IMR-90 (cell line): ENCODE measurements at regions not wholly inside any gene's neighbourhood (a gene's known extent, or its start where the extent isn't known, plus 50 kb on each side); places are given as distances from the start of the nearest gene placed in this dataset.

Experiments
- ATAC-seq: fragments of 200-7000 bp; cut with Tn5 transposase; 2 replicates; pipeline ENCODE4 v1.9.1; 2020; ENCODE audit warnings: low read depth, mild to moderate bottlenecking, moderate library complexity
- BruUV-seq: library from RNA; stranded (reverse); fragments of 400-500 nt; replicated peaks from 2 replicates; lab custom pipeline; 2021; lab: Mats Ljungman, UMichigan
- CTCF ChIA-PET: fragments of 300-600 bp; formaldehyde crosslinking; extraction: SDS; loops from one replicate; lab custom pipeline; 2021; ENCODE audit warnings: antibody characterized with exemption; lab: Yijun Ruan, JAX
- POLR2A ChIA-PET: fragments of 300-600 bp; sonication (Branson Sonifier 250); formaldehyde crosslinking; loops from one replicate; lab custom pipeline; 2022; ENCODE audit warnings: antibody characterized with exemption; ENCODE audit not compliant: unreplicated experiment; lab: Charles Lee
- DNase-seq: peaks from one replicate; pipeline ENCODE4 v3.0.0; 2013
- H2AFZ ChIP-seq: replicated peaks from 2 replicates; pipeline ENCODE3; 2013; ENCODE audit warnings: low read length, mild to moderate bottlenecking; ENCODE audit not compliant: poor library complexity
- H2AK5ac ChIP-seq: 2 replicates; pipeline ENCODE4 v1.6.1; 2013; ENCODE audit warnings: low read depth, low read length, inconsistent platforms
- H2AK9ac ChIP-seq: replicated peaks from 2 replicates; pipeline ENCODE3; 2013; ENCODE audit warnings: mild to moderate bottlenecking, low read depth, low read length, moderate library complexity; ENCODE audit not compliant: poor library complexity
- H2BK120ac ChIP-seq: 2 replicates; pipeline ENCODE4 v1.6.1; 2013; ENCODE audit warnings: low read depth, low read length, inconsistent platforms
- H2BK15ac ChIP-seq: 3 replicates; pipeline ENCODE4 v1.6.1; 2013; ENCODE audit warnings: low read depth, low read length, inconsistent platforms
- H2BK20ac ChIP-seq: 2 replicates; pipeline ENCODE4 v1.6.1; 2013; ENCODE audit warnings: low read depth, mild to moderate bottlenecking, inconsistent platforms, low read length, moderate library complexity
- H2BK5ac ChIP-seq: 2 replicates; pipeline ENCODE4 v1.6.1; 2013; ENCODE audit warnings: mild to moderate bottlenecking, low read depth, low read length, inconsistent platforms; ENCODE audit not compliant: poor library complexity, severe bottlenecking
- H3K14ac ChIP-seq: replicated peaks from 2 replicates; pipeline ENCODE4 v1.6.1; 2013; ENCODE audit warnings: low read depth, low read length, inconsistent platforms
- H3K18ac ChIP-seq: 2 replicates; pipeline ENCODE4 v1.6.1; 2013; ENCODE audit warnings: low read depth, low read length, control low read depth
- H3K23ac ChIP-seq: 2 replicates; pipeline ENCODE4 v1.6.1; 2013; ENCODE audit warnings: low read depth, low read length, inconsistent platforms
- H3K27ac ChIP-seq: 2 replicates; pipeline ENCODE4 v1.5.1; 2013; ENCODE audit warnings: mild to moderate bottlenecking, control low read depth, low read length; ENCODE audit not compliant: insufficient read depth
- H3K27me3 ChIP-seq: 2 replicates; pipeline ENCODE4 v1.6.1; 2013; ENCODE audit warnings: low read length; ENCODE audit not compliant: control insufficient read depth, insufficient read depth
- H3K36me3 ChIP-seq: 2 replicates; pipeline ENCODE4 v1.6.1; 2013; ENCODE audit warnings: low read length, mixed read lengths; ENCODE audit not compliant: control insufficient read depth, insufficient read depth
- H3K4ac ChIP-seq: 2 replicates; pipeline ENCODE4 v1.6.1; 2013; ENCODE audit warnings: low read depth, low read length, inconsistent platforms
- H3K4me1 ChIP-seq: 2 replicates; pipeline ENCODE4 v1.6.1; 2013; ENCODE audit warnings: low read length, mixed read lengths; ENCODE audit not compliant: control insufficient read depth, insufficient read depth
- H3K4me2 ChIP-seq: 2 replicates; pipeline ENCODE4 v1.6.1; 2013; ENCODE audit warnings: low read depth, mild to moderate bottlenecking, control low read depth, low read length, moderate library complexity
- H3K4me3 ChIP-seq: 2 replicates; pipeline ENCODE4 v1.5.1; 2013; ENCODE audit warnings: low read depth, mild to moderate bottlenecking, control low read depth, low read length, moderate library complexity; ENCODE audit not compliant: insufficient read depth
- H3K56ac ChIP-seq: 2 replicates; pipeline ENCODE4 v1.6.1; 2013; ENCODE audit warnings: low read length, inconsistent platforms; ENCODE audit not compliant: insufficient read depth; ENCODE audit errors: extremely low read depth
- H3K79me1 ChIP-seq, 2 experiments: 2 replicates each; pipeline ENCODE4 v1.6.1; 2013; ENCODE audit warnings: low read length in 2 of 2, inconsistent platforms in 1 of 2, low read depth in 1 of 2
- H3K9ac ChIP-seq: 2 replicates; pipeline ENCODE4 v1.6.1; 2013; ENCODE audit warnings: low read depth, low read length, control low read depth
- H3K9me1 ChIP-seq: 2 replicates; pipeline ENCODE4 v1.6.1; 2013; ENCODE audit warnings: low read length, inconsistent platforms; ENCODE audit not compliant: insufficient read depth
- H3K9me3 ChIP-seq: 2 replicates; pipeline ENCODE4 v1.6.1; 2013; ENCODE audit warnings: low read length; ENCODE audit not compliant: control insufficient read depth, insufficient read depth
- H4K20me1 ChIP-seq: 2 replicates; pipeline ENCODE4 v1.6.1; 2013; ENCODE audit warnings: low read length, inconsistent platforms; ENCODE audit not compliant: insufficient read depth
- H4K5ac ChIP-seq: 2 replicates; pipeline ENCODE4 v1.6.1; 2013; ENCODE audit warnings: mild to moderate bottlenecking, low read depth, low read length, control low read depth
- H4K8ac ChIP-seq, 2 experiments: 2 replicates each; pipeline ENCODE4 v1.6.1; 2013; ENCODE audit warnings: low read depth in 2 of 2, low read length in 2 of 2, control low read depth in 1 of 2, inconsistent platforms in 1 of 2
- H4K91ac ChIP-seq: 2 replicates; pipeline ENCODE4 v1.6.1; 2013; ENCODE audit warnings: low read depth, low read length, inconsistent platforms; ENCODE audit not compliant: insufficient read depth
- BHLHE40 ChIP-seq: fragments of 150-350 bp; IDR thresholded peaks from 2 replicates; pipeline ENCODE4 v1.6.1; 2016; ENCODE audit warnings: mild to moderate bottlenecking, low read depth, low read length
- CEBPB ChIP-seq: IDR thresholded peaks from 2 replicates; pipeline ENCODE4 v1.6.1; 2012; ENCODE audit warnings: low read depth, low read length, improper control_type of control experiment
- CHD1 ChIP-seq: IDR thresholded peaks from 2 replicates; pipeline ENCODE4 v1.6.1; 2012; ENCODE audit warnings: low read depth, low read length, improper control_type of control experiment
- FOS ChIP-seq: fragments of 150-350 bp; IDR thresholded peaks from 2 replicates; pipeline ENCODE4 v1.6.1; 2016; ENCODE audit warnings: low read depth, low read length
- MAFK ChIP-seq: IDR thresholded peaks from 2 replicates; pipeline ENCODE4 v1.6.1; 2012; ENCODE audit warnings: low read depth, low read length, improper control_type of control experiment
- MAZ ChIP-seq: IDR thresholded peaks from 2 replicates; pipeline ENCODE4 v1.6.1; 2012; ENCODE audit warnings: low read depth, mild to moderate bottlenecking, low read length, improper control_type of control experiment, moderate library complexity, borderline replicate concordance
- MXI1 ChIP-seq: IDR thresholded peaks from 2 replicates; pipeline ENCODE4 v1.6.1; 2012; ENCODE audit warnings: low read depth, mild to moderate bottlenecking, low read length, moderate library complexity, borderline replicate concordance
- NFE2L2 ChIP-seq: fragments of 150-350 bp; IDR thresholded peaks from 2 replicates; pipeline ENCODE4 v1.6.1; 2016; ENCODE audit warnings: low read depth, mild to moderate bottlenecking, low read length
- POLR2A ChIP-seq: IDR thresholded peaks from 2 replicates; pipeline ENCODE4 v1.6.1; 2012; ENCODE audit warnings: mild to moderate bottlenecking, low read depth, low read length
- RAD21 ChIP-seq: IDR thresholded peaks from 2 replicates; pipeline ENCODE4 v1.6.1; 2012; ENCODE audit warnings: low read length, improper control_type of control experiment
- RCOR1 ChIP-seq: IDR thresholded peaks from 2 replicates; pipeline ENCODE4 v1.6.1; 2012; ENCODE audit warnings: mild to moderate bottlenecking, low read length, improper control_type of control experiment; ENCODE audit not compliant: insufficient replicate concordance
- RFX5 ChIP-seq: IDR thresholded peaks from 2 replicates; pipeline ENCODE4 v1.8.0; 2012; ENCODE audit warnings: low read depth, mild to moderate bottlenecking, low read length, moderate library complexity
- SMC3 ChIP-seq: fragments of 150-350 bp; IDR thresholded peaks from 2 replicates; pipeline ENCODE4 v1.6.1; 2016; ENCODE audit warnings: low read depth, mild to moderate bottlenecking, antibody characterized with exemption, low read length, moderate library complexity
- USF2 ChIP-seq: fragments of 150-350 bp; IDR thresholded peaks from 2 replicates; pipeline ENCODE4 v1.6.1; 2017; ENCODE audit warnings: mild to moderate bottlenecking, antibody characterized with exemption, low read length, low read depth
- WGBS, 2 experiments: methylation state at CpG; one replicate each; pipeline versions ENCODE4 v1.1.5 to v1.1.7; 2013; ENCODE audit warnings: missing lambda C conversion rate in 2 of 2; ENCODE audit not compliant: insufficient read length in 1 of 2; ENCODE audit errors: extremely low coverage in 2 of 2; 5-methylcytosine and 5-hydroxymethylcytosine counted together
- dilution Hi-C: fragments of 300-500 bp; cut with HindIII; formaldehyde crosslinking; loops from one replicate; pipeline ENCODE4 v1.14.3; 2018; ENCODE audit warnings: low sequenced_read_pairs; ENCODE audit not compliant: unreplicated experiment
- in situ Hi-C: fragments of 300-500 bp; cut with MboI; formaldehyde crosslinking; loops from 3 replicates; pipeline ENCODE4 v1.14.3; 2019; ENCODE audit warnings: low sequenced_read_pairs, inconsistent platforms, mixed read lengths
- intact Hi-C: fragments of 100-400 bp; cut with micrococcal nuclease; formaldehyde crosslinking; loops from 2 replicates; pipeline ENCODE4 v1.10.0; 2022
- TF ChIP-seq, protein P1 (sequence below): conservative IDR thresholded peaks from 2 replicates; pipeline ENCODE4 v1.5.1; 2012; ENCODE audit warnings: mild to moderate bottlenecking, low read depth, low read length, improper control_type of control experiment
- TF ChIP-seq, protein P2 (sequence below): fragments of 150-350 bp; IDR thresholded peaks from 2 replicates; pipeline ENCODE4 v1.6.1; 2016; ENCODE audit warnings: low read depth, mild to moderate bottlenecking, low read length, moderate library complexity, borderline replicate concordance

DNA sequence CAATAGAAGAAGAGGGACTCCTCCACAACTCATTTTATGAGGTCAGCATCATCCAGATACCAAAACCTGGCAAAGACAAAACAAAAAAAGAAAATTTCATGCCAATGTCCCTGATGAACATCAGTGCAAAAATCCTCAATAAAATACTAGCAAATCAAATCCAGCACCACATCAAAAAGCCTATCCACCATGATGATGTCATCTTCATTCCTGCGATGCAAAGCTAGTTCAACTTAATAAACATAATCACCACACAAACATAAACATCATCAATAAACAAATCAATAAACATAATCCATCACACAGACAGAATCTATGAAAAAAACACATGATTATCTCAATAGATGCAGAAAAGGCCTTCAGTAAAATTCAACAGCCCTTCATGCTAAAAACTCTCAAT lies 342.1 kb downstream of the RSL24D1 start:
- CTCF ChIA-PET: no interaction called here
- TF ChIP-seq BHLHE40: no peak
- TF ChIP-seq, protein P1, sequence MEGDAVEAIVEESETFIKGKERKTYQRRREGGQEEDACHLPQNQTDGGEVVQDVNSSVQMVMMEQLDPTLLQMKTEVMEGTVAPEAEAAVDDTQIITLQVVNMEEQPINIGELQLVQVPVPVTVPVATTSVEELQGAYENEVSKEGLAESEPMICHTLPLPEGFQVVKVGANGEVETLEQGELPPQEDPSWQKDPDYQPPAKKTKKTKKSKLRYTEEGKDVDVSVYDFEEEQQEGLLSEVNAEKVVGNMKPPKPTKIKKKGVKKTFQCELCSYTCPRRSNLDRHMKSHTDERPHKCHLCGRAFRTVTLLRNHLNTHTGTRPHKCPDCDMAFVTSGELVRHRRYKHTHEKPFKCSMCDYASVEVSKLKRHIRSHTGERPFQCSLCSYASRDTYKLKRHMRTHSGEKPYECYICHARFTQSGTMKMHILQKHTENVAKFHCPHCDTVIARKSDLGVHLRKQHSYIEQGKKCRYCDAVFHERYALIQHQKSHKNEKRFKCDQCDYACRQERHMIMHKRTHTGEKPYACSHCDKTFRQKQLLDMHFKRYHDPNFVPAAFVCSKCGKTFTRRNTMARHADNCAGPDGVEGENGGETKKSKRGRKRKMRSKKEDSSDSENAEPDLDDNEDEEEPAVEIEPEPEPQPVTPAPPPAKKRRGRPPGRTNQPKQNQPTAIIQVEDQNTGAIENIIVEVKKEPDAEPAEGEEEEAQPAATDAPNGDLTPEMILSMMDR: no peak
- TF ChIP-seq RFX5: no peak
- TF ChIP-seq POLR2A: no peak
- TF ChIP-seq NFE2L2: no peak
- TF ChIP-seq MAFK: no peak
- no peak for TF ChIP-seq MAZ
- no peak for TF ChIP-seq CHD1
- TF ChIP-seq, protein P2, sequence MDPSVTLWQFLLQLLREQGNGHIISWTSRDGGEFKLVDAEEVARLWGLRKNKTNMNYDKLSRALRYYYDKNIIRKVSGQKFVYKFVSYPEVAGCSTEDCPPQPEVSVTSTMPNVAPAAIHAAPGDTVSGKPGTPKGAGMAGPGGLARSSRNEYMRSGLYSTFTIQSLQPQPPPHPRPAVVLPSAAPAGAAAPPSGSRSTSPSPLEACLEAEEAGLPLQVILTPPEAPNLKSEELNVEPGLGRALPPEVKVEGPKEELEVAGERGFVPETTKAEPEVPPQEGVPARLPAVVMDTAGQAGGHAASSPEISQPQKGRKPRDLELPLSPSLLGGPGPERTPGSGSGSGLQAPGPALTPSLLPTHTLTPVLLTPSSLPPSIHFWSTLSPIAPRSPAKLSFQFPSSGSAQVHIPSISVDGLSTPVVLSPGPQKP: no peak
- no peak for TF ChIP-seq SMC3
- no peak for TF ChIP-seq MXI1
- no peak for TF ChIP-seq USF2
- no peak for TF ChIP-seq CEBPB
- no peak for TF ChIP-seq RCOR1
- TF ChIP-seq FOS: no peak
- no peak for TF ChIP-seq RAD21
- no peaks in the 10 kb centered on the region for H3K27me3 ChIP-seq
- H3K9me3 ChIP-seq: peaks cover 2% of the 10 kb centered on the region; the same call in 1 of the 2 replicates
- 100% methylated on average over 1 of the region's 1 CpG; no CpG with 5 or more reads in 1 of the 2 experiments for WGBS, 2 experiments
- H4K8ac ChIP-seq: no peak overlapping the region
- no peak overlapping the region for H2AK9ac ChIP-seq
- H3K56ac ChIP-seq: no peak overlapping the region
- no peak for DNase-seq
- POLR2A ChIA-PET: no interaction called here
- no peak overlapping the region for H3K4ac ChIP-seq
- no peaks in the 10 kb centered on the region for H3K36me3 ChIP-seq
- no TSS peak for BruUV-seq
- no peaks in the 10 kb centered on the region for H3K79me1 ChIP-seq
- dilution Hi-C loops (no loop called here), intact Hi-C loops (no loop called here), in situ Hi-C loops (no loop called here)
- no peak for ATAC-seq
- H3K9me1 ChIP-seq: no peaks in the 10 kb centered on the region
- H3K27ac ChIP-seq: no peak overlapping the region
- no peak overlapping the region for H3K18ac ChIP-seq
- H3K23ac ChIP-seq: no peak overlapping the region
- no peak overlapping the region for H3K14ac ChIP-seq
- H3K4me1 ChIP-seq: no peaks in the 10 kb centered on the region
- H2AK5ac ChIP-seq: no peak overlapping the region
- H2AFZ ChIP-seq: no peak overlapping the region
- no peak overlapping the region for H4K91ac ChIP-seq
- H3K9ac ChIP-seq: no peak overlapping the region
- H4K5ac ChIP-seq: no peak overlapping the region
- H2BK120ac ChIP-seq: no peak overlapping the region
- H2BK5ac ChIP-seq: no peak overlapping the region
- H3K4me2 ChIP-seq: no peak overlapping the region
- no peak overlapping the region for H3K4me3 ChIP-seq
- H2BK15ac ChIP-seq: no peak overlapping the region
- H2BK20ac ChIP-seq: no peak overlapping the region
- no peaks in the 10 kb centered on the region for H4K20me1 ChIP-seq
